Testis (tissue), 2 donors: ENCODE measurements at regions not wholly inside any gene's neighbourhood (a gene's known extent, or its start where the extent isn't known, plus 50 kb on each side); places are given as distances from the start of the nearest gene placed in this dataset.

ENCODE experiments used
- DNase-seq: peaks from one replicate; pipeline ENCODE4 v3.0.0-alpha.2; 2019
- H3K27ac ChIP-seq, 2 donors: fragments of 200-600 bp; sonication (generic); one replicate each; pipeline ENCODE4 v1.5.1; 2019
- H3K27me3 ChIP-seq: fragments of 200-600 bp; sonication (generic); one replicate; pipeline ENCODE4 v1.5.1; 2019
- H3K36me3 ChIP-seq: fragments of 200-600 bp; sonication (generic); one replicate; pipeline ENCODE4 v1.5.1; 2017; ENCODE audit warnings: low read depth; ENCODE audit errors: missing control alignments
- H3K4me1 ChIP-seq: fragments of 200-600 bp; sonication (generic); one replicate; pipeline ENCODE4 v1.5.1; 2019
- H3K4me3 ChIP-seq, 2 donors: fragments of 200-600 bp; sonication (generic); one replicate each; pipeline ENCODE4 v1.5.1; 2017 to 2019
- H3K9me3 ChIP-seq: fragments of 200-600 bp; sonication (generic); one replicate; pipeline ENCODE4 v1.5.1; 2017
- POLR2A ChIP-seq: fragments of 450-650 bp; IDR thresholded peaks from one replicate; pipeline ENCODE4 v1.6.1; 2017; ENCODE audit warnings: antibody characterized with exemption, mild to moderate bottlenecking, moderate library complexity
- WGBS, 2 donors: methylation state at CpG; one replicate each; pipeline ENCODE4 v1.1.5; 2018; 5-methylcytosine and 5-hydroxymethylcytosine counted together
- intact Hi-C: fragments of 100-400 bp; cut with DNase I; formaldehyde crosslinking; loops from one replicate; pipeline ENCODE4 v1.15.1; 2023; ENCODE audit warnings: low total_unique reads
- TF ChIP-seq, protein P1 (sequence below), 3 experiments: fragments of 450-650 bp in 2 of 3; fragments of 200-600 bp in 1 of 3; sonication (generic) in 1 of 3; IDR thresholded peaks; one replicate each; pipeline ENCODE4 v1.5.1; 2016 to 2019; ENCODE audit warnings: antibody characterized with exemption in 3 of 3, mild to moderate bottlenecking in 2 of 3, moderate library complexity in 1 of 3

DNA sequence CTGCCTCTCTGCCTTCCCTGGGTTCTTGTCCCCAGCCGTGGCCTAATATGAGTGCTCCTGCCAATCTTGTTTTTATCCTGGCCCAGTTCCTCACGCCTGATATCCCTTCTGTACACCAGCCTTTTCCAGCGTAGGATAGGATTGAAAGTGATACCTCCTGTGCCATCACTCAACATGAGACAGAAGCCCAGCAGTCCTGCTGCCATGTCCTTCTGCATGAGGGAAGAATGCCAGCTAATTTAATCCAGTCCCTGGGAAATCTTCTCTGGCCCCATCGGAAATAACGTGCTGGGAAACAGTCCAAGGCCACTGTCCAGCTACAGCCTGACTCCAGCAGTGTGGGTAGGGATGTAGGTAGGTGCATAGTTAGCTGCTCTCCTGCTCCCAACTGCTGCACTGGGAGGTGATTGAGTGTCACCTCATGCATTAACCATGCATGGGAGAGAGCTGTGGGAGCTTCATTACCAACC, 92.0 kb upstream of the TPM1 start:
- Histone ChIP-seq H3K4me3 (no peak overlapping the region), H3K36me3 (no peaks in the 10 kb centered on the region), H3K27me3 (no peaks in the 10 kb centered on the region), H3K4me1 (no peaks in the 10 kb centered on the region), H3K9me3 (no peaks in the 10 kb centered on the region), H3K27ac (no peak overlapping the region)
- WGBS, 2 donors: 51 to 59% methylated on average over 5 of the region's 5 CpGs
- TF ChIP-seq POLR2A: no peak
- TF ChIP-seq, protein P1, sequence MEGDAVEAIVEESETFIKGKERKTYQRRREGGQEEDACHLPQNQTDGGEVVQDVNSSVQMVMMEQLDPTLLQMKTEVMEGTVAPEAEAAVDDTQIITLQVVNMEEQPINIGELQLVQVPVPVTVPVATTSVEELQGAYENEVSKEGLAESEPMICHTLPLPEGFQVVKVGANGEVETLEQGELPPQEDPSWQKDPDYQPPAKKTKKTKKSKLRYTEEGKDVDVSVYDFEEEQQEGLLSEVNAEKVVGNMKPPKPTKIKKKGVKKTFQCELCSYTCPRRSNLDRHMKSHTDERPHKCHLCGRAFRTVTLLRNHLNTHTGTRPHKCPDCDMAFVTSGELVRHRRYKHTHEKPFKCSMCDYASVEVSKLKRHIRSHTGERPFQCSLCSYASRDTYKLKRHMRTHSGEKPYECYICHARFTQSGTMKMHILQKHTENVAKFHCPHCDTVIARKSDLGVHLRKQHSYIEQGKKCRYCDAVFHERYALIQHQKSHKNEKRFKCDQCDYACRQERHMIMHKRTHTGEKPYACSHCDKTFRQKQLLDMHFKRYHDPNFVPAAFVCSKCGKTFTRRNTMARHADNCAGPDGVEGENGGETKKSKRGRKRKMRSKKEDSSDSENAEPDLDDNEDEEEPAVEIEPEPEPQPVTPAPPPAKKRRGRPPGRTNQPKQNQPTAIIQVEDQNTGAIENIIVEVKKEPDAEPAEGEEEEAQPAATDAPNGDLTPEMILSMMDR (IDR thresholded peaks at IDR 0.05): no peak
- intact Hi-C loops: no loop called here
- DNase-seq: peak; percentile 32

- no peak overlapping the region for H3K4me3 ChIP-seq
- intact Hi-C loops: no loop called here
- no peaks in the 10 kb centered on the region for H3K27me3 ChIP-seq
- no peaks in the 10 kb centered on the region for H3K36me3 ChIP-seq
- DNase-seq: no peak
- no peak overlapping the region for H3K27ac ChIP-seq
- WGBS, 2 donors: 90% methylated on average over 5 of the region's 5 CpGs
- no peaks in the 10 kb centered on the region for H3K4me1 ChIP-seq
- TF ChIP-seq POLR2A: no peak
- TF ChIP-seq, protein P1 (IDR thresholded peaks at IDR 0.05): no peak
- H3K9me3 ChIP-seq: no peaks in the 10 kb centered on the region
Measured at GRCh38 chr15:62951481-62951880, 91.1 kb upstream of the TPM1 start.

DNA sequence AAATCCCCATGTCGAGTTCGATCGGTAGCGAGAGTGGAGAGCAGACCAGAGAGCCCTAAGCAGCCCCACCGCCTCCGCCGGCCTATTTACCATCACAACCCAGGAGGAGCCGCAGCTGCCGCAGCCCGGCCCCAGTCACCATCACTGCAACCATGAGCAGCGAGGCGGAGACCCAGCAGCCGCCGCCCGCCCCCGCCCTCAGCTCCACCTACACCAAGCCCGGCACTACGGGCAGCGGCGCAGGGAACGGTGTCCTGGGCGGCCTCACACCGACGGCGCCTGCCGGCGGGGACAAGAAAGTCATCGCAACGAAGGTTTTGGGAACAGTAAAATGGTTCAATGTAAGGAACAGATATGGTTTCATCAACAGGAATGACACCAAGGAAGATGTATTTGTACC, 89.5 kb upstream of the TPM1 start:
- 42 to 49% methylated on average over 8 to 29 of the region's 29 CpGs for WGBS, 2 donors
- intact Hi-C loops: no loop called here
- no peaks in the 10 kb centered on the region for H3K27me3 ChIP-seq
- no peaks in the 10 kb centered on the region for H3K36me3 ChIP-seq
- peaks cover under 1% of the 10 kb centered on the region for H3K4me1 ChIP-seq
- H3K4me3 ChIP-seq: peak overlapping the region in 1 of 2 donors; percentile 34
- no peaks in the 10 kb centered on the region for H3K9me3 ChIP-seq
- TF ChIP-seq, protein P1 (IDR thresholded peaks at IDR 0.05): no peak
- no peak for TF ChIP-seq POLR2A
- no peak for DNase-seq
- H3K27ac ChIP-seq: no peak overlapping the region

DNA sequence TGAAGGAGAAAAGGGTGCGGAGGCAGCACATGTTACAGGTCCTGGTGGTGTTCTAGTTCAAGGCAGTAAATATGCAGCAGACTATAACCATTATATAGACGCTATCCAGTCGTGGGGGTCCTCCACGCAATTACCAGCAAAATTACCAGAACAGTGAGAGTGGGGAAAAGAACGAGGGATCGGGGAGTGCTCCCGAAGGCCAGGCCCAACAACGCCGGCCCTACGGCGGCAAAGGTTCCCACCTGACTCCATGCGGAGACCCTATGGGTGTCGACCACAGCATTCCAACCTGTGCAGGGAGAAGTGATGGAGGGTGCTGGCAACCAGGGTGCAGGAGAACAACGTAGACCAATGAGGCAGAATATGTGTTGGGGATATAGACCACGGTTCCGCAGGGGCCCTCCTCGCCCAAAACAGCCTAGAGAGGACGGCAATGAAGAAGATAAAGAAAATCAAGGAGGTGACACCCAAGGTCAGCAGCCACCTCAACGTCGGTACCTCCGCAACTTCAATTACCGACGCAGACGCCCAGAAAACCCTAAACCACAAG, 89.0 kb upstream of the TPM1 start:
- WGBS, 2 donors: 59 to 68% methylated on average over 24 of the region's 24 CpGs
- Histone ChIP-seq H3K9me3 (no peaks in the 10 kb centered on the region), H3K4me1 (peaks cover 6% of the 10 kb centered on the region), H3K4me3 (peak overlapping the region in 1 of 2 donors; percentile 34), H3K27ac (no peak overlapping the region), H3K27me3 (no peaks in the 10 kb centered on the region), H3K36me3 (no peaks in the 10 kb centered on the region)
- DNase-seq: no peak
- intact Hi-C loops: no loop called here
- no peak for TF ChIP-seq POLR2A
- TF ChIP-seq, protein P1 (IDR thresholded peaks at IDR 0.05): no peak

- Histone ChIP-seq H3K27me3 (no peaks in the 10 kb centered on the region), H3K4me1 (peaks cover 10% of the 10 kb centered on the region), H3K9me3 (no peaks in the 10 kb centered on the region), H3K27ac (no peak overlapping the region), H3K36me3 (no peaks in the 10 kb centered on the region), H3K4me3 (no peak overlapping the region)
- intact Hi-C loops: no loop called here
- WGBS, 2 donors: 78 to 86% methylated on average over 6 of the region's 6 CpGs
- no peak for DNase-seq
- TF ChIP-seq POLR2A: no peak
- TF ChIP-seq, protein P1 (IDR thresholded peaks at IDR 0.05): no peak
Measured at GRCh38 chr15:62957130-62957529, 85.4 kb upstream of the TPM1 start.
